H1 (cell line): ENCODE measurements at regions not wholly inside any gene's neighbourhood (a gene's known extent, or its start where the extent isn't known, plus 50 kb on each side); places are given as distances from the start of the nearest gene placed in this dataset.

Experiments
- CREB1 ChIP-seq: IDR thresholded peaks from 2 replicates; pipeline ENCODE4 v1.6.1; 2012; ENCODE audit warnings: inconsistent platforms
- EZH2 ChIP-seq: fragments of 200-600 bp; sonication (generic); IDR thresholded peaks from 2 replicates; pipeline ENCODE4 v1.7.1; 2012; ENCODE audit warnings: low read depth, mild to moderate bottlenecking, moderate library complexity, low read length, inconsistent platforms; ENCODE audit not compliant: severe bottlenecking
- SUZ12 ChIP-seq: fragments of 200-600 bp; sonication (generic); IDR thresholded peaks from 2 replicates; pipeline ENCODE4 v1.6.1; 2012; ENCODE audit warnings: mild to moderate bottlenecking, inconsistent platforms, low read length, moderate library complexity, mixed read lengths

DNA sequence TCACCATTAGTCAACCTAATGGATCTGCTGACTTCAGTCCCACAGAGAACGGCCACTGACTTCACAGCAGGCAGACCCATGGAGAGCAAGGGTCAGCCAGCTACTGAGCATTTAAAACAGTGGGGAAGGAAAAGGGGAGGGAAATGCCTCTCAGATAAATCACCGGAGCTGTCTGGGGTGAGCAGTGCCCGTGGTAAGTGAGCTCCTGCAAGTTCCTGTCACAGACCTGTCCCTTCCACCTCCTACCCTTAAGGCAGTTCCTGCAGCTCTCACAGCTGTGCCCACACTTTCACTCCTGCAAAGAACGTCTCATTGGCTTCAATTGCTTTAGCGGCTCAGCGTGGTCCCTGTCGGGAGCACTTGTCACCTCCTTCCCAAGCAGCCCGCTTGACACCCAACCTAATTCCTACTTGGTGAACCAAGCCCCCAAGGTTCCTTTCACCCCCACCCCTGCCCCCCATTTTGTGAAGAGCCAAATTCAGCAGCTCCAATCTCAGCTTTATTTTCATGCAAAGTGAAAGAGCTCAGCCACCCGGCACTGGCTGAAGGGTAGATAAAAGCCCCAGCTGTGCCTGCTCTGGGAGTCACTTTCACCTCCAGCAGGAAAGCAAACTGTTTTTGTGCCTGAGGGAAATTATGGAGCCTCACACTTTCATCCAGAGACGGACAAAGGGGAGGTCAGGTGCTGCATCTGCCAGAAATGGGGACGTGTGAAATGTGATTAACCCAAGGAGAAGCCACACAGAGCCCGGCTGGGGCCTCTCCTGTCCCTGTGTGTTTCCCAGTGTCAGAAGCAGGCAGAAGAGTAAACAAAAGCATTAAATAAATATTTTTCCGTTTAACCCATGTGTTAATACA lies 306.2 kb downstream of the TTLL7 start (continued):
- TF ChIP-seq SUZ12 (no peak), EZH2 (no peak), CREB1 (no peak)
